Stimulated activated CD4-positive, alpha-beta T cell treated with anti-CD3 and anti-CD28 coated beads, Interleukin-2, amount 100 ng/mL, for 24 hours (primary cell): ENCODE measurements at regions not wholly inside any gene's neighbourhood (a gene's known extent, or its start where the extent isn't known, plus 50 kb on each side); places are given as distances from the start of the nearest gene placed in this dataset.

Experiments
- DNase-seq, 2 donors: peaks; one replicate each; pipeline ENCODE4 v3.0.0-alpha.2; 2020

DNA sequence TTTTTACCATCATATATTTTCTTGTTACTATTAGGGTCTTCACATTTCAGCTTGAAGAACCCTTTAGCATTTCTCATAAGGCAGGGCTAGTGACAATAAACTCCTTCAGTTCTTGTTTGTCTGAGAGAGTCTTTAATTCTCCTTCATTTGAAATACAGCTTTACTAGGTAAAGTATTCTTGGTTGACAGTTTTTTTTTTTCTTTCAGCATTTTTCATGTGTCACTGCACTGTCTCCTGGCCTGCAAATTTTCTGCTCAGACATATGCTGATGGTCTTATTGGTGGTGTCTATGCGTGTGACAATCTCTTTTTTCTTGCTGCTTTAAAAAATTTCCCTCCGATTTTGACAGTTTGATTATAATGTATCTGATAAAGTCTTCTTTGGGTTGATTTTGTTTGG lies 399.9 kb downstream of the SH3GL2 start:
- DNase-seq = no peak

GRCh38 chr9:17986595-17986994 lies 407.7 kb downstream of the SH3GL2 start:
- DNase-seq = no peak

- DNase-seq = no peak
Measured at GRCh38 chr9:17987189-17987588, 408.3 kb downstream of the SH3GL2 start.

DNA sequence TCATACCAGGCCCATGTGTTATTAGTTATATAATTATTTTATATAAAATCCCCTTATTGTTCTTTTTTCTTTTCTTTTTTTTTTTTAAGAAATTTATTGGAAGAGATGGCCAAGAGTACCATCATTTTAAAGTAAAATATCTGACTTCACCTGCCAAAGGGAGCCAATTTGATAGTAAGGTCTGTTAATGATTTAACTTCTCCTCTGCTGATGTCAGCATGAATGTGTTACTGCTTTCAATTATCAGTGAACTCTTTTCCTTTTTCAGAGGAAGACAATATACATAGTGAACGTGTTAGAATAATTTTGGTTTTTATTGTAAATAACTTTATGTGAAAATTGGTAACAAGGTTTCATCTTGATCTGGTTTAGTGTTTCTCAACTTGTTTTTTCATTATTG lies 409.6 kb downstream of the SH3GL2 start:
- DNase-seq = no peak

DNA sequence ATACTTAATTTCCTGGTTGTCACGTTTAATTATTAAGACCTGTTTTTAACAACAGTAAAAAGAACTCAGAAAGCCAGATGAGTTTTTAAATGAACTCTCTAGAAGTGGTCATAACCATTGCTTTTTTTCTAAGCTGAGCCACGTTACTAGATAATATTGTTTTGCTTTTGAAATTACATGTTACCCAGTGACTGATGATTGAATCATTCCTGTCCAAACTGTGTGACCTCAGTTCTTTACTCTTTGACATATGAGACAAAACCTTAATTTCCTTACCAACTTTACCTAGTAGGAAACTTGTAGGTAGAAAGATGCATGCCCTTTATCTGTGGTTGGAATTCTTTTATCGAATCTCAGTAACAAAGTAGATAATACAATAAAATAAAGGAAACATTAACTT lies 411.7 kb downstream of the SH3GL2 start:
- DNase-seq = no peak

GRCh38 chr9:17993024-17993423 lies 414.2 kb downstream of the SH3GL2 start:
- no peak for DNase-seq

DNA sequence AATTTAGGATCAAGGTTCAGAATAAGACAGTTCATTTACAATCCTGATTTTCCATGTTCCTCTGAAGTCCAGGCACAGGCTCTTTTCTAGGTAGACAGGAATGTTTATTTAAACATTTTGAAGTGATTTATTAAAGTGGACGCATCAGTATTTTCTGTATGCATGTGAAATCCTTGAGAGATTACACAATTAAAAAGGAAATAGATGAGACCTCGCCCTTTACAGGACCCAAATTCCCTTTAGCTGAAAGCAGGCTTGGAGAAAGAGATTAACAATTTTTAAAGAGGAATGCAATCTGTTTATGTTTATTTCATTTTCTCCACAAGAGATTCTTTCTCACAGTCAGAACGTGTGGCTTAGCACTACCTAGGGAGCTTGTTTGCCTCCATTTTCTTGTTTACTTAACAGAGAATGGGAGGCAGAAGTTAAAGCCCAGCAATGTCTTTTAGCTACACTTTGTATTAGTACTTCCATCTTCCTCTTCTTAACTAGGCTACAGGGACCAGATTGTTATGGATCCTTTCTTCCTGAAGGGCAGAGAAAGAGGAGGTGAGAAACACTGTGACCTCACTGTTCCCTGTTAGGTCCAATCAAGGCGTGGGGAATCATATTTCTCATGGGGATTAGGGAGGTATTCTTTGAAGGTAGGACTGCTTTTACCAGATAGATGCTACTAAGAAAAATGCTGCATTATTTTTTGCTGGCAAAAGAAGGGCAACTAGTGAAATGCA lies 416.0 kb downstream of the SH3GL2 start:
- no peak for DNase-seq

DNA sequence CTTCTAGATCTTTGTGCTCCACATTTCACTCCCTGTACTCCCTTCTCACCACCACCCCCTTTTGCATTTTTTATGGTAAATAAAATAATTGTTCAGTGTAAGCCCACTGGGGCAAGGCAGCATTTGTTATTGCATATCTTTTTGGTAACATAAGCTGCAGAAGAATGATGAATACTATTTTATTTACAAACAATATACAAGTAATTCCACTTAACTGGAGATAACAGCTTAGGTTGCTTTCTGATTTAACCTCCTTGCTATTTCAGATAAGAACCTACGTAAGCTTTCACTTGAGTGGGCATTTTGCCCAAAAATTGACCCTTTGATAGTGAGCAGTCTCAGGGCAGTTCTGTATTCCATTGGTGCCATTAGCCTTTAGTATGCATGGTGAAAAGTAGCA lies 417.9 kb downstream of the SH3GL2 start:
- DNase-seq = no peak

GRCh38 chr9:18002718-18003438 lies 424.0 kb downstream of the SH3GL2 start:
- no peak for DNase-seq

GRCh38 chr9:18006591-18006990 lies 427.7 kb downstream of the SH3GL2 start:
- DNase-seq = no peak

GRCh38 chr9:18007621-18008020 lies 428.8 kb downstream of the SH3GL2 start:
- no peak for DNase-seq

- DNase-seq = no peak
Measured at GRCh38 chr9:18009902-18010301, 431.0 kb downstream of the SH3GL2 start.

DNA sequence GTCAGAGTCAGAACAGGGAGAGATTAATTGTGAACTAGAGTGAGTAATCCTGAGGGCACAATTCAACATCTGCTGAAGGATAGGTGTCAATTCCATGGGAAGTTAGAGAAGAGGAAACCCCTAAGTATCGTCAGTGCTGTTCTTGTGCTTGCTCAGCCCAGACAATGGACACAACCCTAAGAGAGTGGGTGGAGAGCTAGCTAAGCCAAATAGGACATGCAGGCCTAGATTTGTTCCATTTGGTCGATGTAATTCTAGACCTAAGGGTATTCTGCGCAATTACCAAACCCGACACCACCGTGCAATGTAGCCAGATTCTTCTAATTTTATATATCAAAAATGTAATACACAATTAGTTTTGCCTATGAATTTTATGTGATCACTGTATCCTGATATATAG lies 431.6 kb downstream of the SH3GL2 start:
- DNase-seq = no peak

- no peak for DNase-seq
Measured at GRCh38 chr9:18012170-18012569, 433.3 kb downstream of the SH3GL2 start.

DNA sequence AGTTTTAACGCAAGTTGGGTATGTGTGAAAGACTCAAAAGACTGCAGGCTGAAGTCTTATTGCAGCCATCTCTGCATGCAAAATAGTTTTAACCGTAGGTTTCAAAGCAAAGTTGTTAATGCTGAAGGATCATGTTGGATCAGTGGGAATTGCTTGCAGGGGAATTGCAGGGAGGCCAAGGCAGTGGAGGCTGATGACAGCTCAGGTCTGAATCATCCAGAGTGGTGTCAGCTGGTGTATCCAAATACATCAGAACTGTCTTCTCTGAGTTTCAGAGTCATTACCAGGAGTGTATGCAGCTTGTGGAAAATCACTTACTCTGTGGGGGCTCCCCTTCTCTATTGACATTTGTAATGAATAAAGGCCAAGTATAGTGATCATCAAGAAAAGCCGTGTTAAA lies 435.7 kb downstream of the SH3GL2 start:
- DNase-seq = no peak

DNA sequence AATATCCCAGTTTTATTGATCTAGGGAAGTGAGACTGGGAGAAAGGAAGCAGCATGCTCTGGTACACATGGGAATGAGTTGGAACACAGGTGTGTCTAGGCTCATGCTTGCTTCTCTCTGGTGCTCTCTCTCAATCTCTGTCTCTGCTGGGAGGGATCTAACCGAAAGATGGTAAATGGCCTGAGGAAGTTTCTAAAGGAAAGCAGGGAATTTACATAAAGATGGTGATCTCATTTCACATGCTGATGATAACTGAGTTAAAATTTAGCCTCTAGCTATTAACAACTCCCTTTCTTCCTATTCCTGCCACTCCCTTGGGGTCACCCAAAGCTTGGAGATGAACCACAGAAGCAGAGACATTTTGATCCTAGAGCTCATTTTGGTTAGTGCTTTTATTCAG lies 436.2 kb downstream of the SH3GL2 start:
- DNase-seq = no peak

DNA sequence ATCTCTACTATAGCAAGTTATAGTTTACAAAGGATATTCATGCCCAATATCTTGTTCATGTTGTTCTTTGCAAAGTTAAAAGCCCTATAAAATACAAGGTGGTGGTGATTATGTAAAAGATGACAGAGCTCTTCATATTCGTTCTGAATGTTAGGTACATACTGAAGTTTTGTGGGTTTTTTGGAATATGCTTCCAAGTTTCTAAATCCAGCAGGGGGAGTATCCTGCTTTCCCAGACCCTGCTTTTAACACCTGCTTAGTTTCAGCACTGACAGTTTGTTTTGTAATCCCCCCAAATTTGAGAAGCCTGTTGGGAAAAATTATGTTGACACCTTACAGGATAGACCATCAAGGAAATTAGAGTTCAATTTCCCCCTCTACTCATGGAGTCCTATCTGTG lies 438.3 kb downstream of the SH3GL2 start:
- DNase-seq = no peak

- no peak for DNase-seq
Measured at GRCh38 chr9:18018221-18018620, 439.4 kb downstream of the SH3GL2 start.

DNA sequence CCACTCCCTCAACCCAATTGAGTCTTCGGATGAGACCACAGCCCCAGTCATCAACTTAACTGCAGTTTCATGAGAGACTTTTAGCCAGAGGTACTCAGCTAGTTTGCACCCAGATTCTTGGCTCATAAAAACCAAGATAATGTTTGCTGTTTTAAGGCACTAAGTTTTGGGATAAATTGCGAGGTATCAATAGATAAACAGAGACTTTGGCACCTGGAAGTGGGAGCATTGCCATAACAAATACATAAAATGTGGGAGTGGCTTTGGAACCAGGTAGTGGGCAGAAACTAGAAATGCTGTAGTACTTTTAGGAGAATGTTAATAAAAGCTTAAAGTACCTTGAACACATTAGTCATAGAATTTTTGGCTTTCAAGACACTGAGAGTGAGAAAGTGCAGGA lies 439.8 kb downstream of the SH3GL2 start:
- DNase-seq = no peak

GRCh38 chr9:18020121-18020745 lies 441.4 kb downstream of the SH3GL2 start:
- no peak for DNase-seq

DNA sequence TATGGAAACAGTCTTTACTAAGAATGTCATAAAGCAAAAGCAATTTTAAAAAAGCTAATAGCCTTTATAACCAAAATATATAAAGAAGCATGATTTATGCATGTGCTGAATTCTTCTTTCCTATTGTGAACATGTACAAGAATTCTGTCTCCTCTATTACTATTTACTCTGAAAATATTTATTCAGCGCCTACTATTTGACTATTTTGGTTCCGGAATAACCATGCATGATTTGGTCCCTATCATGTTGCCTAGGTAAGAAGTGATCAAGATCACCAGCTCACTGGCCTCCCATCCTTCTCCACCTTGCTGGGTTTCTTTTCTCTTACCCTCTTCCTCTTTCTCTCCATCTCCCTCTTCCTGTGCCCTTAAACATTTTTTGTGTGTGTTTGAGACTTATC lies 443.8 kb downstream of the SH3GL2 start:
- no peak for DNase-seq

GRCh38 chr9:18023332-18023731 lies 444.5 kb downstream of the SH3GL2 start:
- DNase-seq = no peak

- no peak for DNase-seq
Measured at GRCh38 chr9:18032636-18033035, 441.3 kb upstream of the ADAMTSL1 start.
